ENCODE measurements at regions not wholly inside any gene's neighbourhood (a gene's known extent, or its start where the extent isn't known, plus 50 kb on each side); places are given as distances from the start of the nearest gene placed in this dataset.

GRCh38 chr1:222266223-222267196 lies 281.4 kb downstream of the HHIPL2 start:
- no peaks in the 10 kb centered on the region for H3K36me3 ChIP-seq
- DNase-seq: no peak
- no peaks in the 10 kb centered on the region for H3K4me1 ChIP-seq

GRCh38 chr1:222263791-222264190 lies 284.1 kb downstream of the HHIPL2 start:
- intact Hi-C loops (cut with DNase I; ENCODE audit: low total_unique reads): no loop called here
- H3K9me3 ChIP-seq: no peaks in the 10 kb centered on the region
- no peaks in the 10 kb centered on the region for H3K4me1 ChIP-seq
- H3K27ac ChIP-seq: no peak overlapping the region
- H3K27me3 ChIP-seq: peaks cover 0 to 1% of the 10 kb centered on the region in 2 donors
- TF ChIP-seq CTCF (IDR thresholded peaks at IDR 0.05): no peak
- no peak for TF ChIP-seq POLR2A (IDR thresholded peaks at IDR 0.05)
- no peak for DNase-seq
- H3K36me3 ChIP-seq: no peaks in the 10 kb centered on the region
- no peak overlapping the region for H3K4me3 ChIP-seq

More at GRCh38 chr1:222266223-222267196, 281.4 kb downstream of the HHIPL2 start:
- intact Hi-C loops (cut with DNase I; ENCODE audit: low total_unique reads): no loop called here
- Histone ChIP-seq H3K9me3 (no peaks in the 10 kb centered on the region), H3K27ac (no peak overlapping the region), H3K4me3 (no peak overlapping the region), H3K27me3 (no peaks in the 10 kb centered on the region)
- TF ChIP-seq POLR2A (IDR thresholded peaks at IDR 0.05) (no peak), CTCF (IDR thresholded peaks at IDR 0.05) (no peak)

- Histone ChIP-seq H3K36me3 (no peaks in the 10 kb centered on the region), H3K27me3 (peaks cover 0 to 17% of the 10 kb centered on the region in 2 donors), H3K9me3 (no peaks in the 10 kb centered on the region), H3K27ac (no peak overlapping the region), H3K4me1 (no peaks in the 10 kb centered on the region), H3K4me3 (no peak overlapping the region)
- TF ChIP-seq POLR2A (IDR thresholded peaks at IDR 0.05): no peak
- TF ChIP-seq CTCF (IDR thresholded peaks at IDR 0.05): no peak
- intact Hi-C loops (cut with DNase I; ENCODE audit: low total_unique reads): no loop called here
- DNase-seq: no peak
Measured at GRCh38 chr1:222257027-222257426, 290.9 kb downstream of the HHIPL2 start.

GRCh38 chr1:222256058-222256457 lies 291.8 kb downstream of the HHIPL2 start:
- Histone ChIP-seq H3K4me1 (no peaks in the 10 kb centered on the region), H3K27me3 (peaks cover 0 to 17% of the 10 kb centered on the region in 2 donors), H3K4me3 (no peak overlapping the region), H3K9me3 (no peaks in the 10 kb centered on the region), H3K36me3 (no peaks in the 10 kb centered on the region), H3K27ac (no peak overlapping the region)
- intact Hi-C loops (cut with DNase I; ENCODE audit: low total_unique reads): no loop called here
- DNase-seq: no peak
- TF ChIP-seq CTCF (IDR thresholded peaks at IDR 0.05) (no peak), POLR2A (IDR thresholded peaks at IDR 0.05) (no peak)

- H3K27me3 ChIP-seq: peaks cover 0 to 13% of the 10 kb centered on the region in 2 donors
- TF ChIP-seq CTCF (IDR thresholded peaks at IDR 0.05) (no peak), POLR2A (IDR thresholded peaks at IDR 0.05) (no peak)
Measured at GRCh38 chr1:222252788-222253187, 295.1 kb downstream of the HHIPL2 start.

More at GRCh38 chr1:222252788-222253187, 295.1 kb downstream of the HHIPL2 start:
- Histone ChIP-seq H3K9me3 (no peaks in the 10 kb centered on the region), H3K4me3 (no peak overlapping the region), H3K36me3 (no peaks in the 10 kb centered on the region), H3K4me1 (no peaks in the 10 kb centered on the region), H3K27ac (no peak overlapping the region)
- intact Hi-C loops (cut with DNase I; ENCODE audit: low total_unique reads): no loop called here
- no peak for DNase-seq

All from uterus (tissue), 3 donors.